SK-N-MC (cell line): ENCODE measurements at regions not wholly inside any gene's neighbourhood (a gene's known extent, or its start where the extent isn't known, plus 50 kb on each side); places are given as distances from the start of the nearest gene placed in this dataset.

Experiments used
- EZH2 ChIP-seq: fragments of 200-600 bp; sonication (generic); IDR thresholded peaks from one replicate; pipeline ENCODE4 v1.6.1; 2017; ENCODE audit warnings: antibody characterized with exemption
- FOXP2 ChIP-seq: optimal IDR thresholded peaks from 2 replicates; pipeline ENCODE3; 2011; ENCODE audit warnings: mild to moderate bottlenecking, moderate library complexity; ENCODE audit not compliant: insufficient read depth; ENCODE audit errors: extremely low read length, control extremely low read depth
- POLR2AphosphoS5 ChIP-seq: IDR thresholded peaks from 2 replicates; pipeline ENCODE4 v1.6.1; 2012; ENCODE audit warnings: mild to moderate bottlenecking, low read depth, low read length, borderline replicate concordance

- TF ChIP-seq POLR2AphosphoS5 (no peak), EZH2 (no peak), FOXP2 (no peak)
Observed at GRCh38 chr5:2683720-2684119, 67.8 kb downstream of the IRX2 start.
